Loucy (cell line): ENCODE measurements at regions not wholly inside any gene's neighbourhood (a gene's known extent, or its start where the extent isn't known, plus 50 kb on each side); places are given as distances from the start of the nearest gene placed in this dataset.

Source experiments
- CTCF ChIP-seq: fragments of 200-600 bp; sonication (generic); conservative IDR thresholded peaks from 2 replicates; pipeline ENCODE4 v1.5.1; 2014; ENCODE audit warnings: mild to moderate bottlenecking, antibody characterized with exemption, low read length
- EZH2phosphoT487 ChIP-seq: fragments of 200-600 bp; IDR thresholded peaks from 2 replicates; pipeline ENCODE4 v1.6.1; 2018; ENCODE audit warnings: antibody characterized with exemption, mild to moderate bottlenecking, moderate library complexity, borderline replicate concordance

DNA sequence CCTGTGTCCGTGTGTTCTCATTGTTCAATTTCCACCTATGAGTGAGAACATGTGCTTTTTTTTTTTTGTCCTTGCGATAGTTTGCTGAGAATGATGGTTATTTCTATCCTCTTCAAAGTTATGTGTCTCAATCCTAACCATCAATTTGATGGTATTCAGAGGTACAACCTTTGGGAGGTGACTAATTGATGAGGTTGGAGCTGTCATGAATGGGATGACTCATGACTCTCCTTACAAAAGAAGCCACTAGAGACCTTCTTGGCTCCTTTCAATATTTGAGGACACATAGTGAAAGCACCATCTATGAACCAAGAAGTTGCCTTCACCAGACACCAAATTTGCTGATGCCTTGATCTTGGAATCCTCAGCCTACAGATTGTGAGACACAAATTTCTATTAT, 677.1 kb upstream of the DDX18 start:
- TF ChIP-seq CTCF = no peak
- no peak for TF ChIP-seq EZH2phosphoT487
